HUDEP-2 (cell line): ENCODE measurements at regions not wholly inside any gene's neighbourhood (a gene's known extent, or its start where the extent isn't known, plus 50 kb on each side); places are given as distances from the start of the nearest gene placed in this dataset.

Experiments
- DNase-seq, 76 experiments: peaks; one replicate each; lab custom pipeline; 2025; ENCODE audit not compliant: unreplicated experiment in 76 of 76; lab: John Stamatoyannopoulos, UW

- no peak for DNase-seq
Observed at GRCh38 chr17:6938637-6939036, 57.2 kb upstream of the ALOX12 start.

DNA sequence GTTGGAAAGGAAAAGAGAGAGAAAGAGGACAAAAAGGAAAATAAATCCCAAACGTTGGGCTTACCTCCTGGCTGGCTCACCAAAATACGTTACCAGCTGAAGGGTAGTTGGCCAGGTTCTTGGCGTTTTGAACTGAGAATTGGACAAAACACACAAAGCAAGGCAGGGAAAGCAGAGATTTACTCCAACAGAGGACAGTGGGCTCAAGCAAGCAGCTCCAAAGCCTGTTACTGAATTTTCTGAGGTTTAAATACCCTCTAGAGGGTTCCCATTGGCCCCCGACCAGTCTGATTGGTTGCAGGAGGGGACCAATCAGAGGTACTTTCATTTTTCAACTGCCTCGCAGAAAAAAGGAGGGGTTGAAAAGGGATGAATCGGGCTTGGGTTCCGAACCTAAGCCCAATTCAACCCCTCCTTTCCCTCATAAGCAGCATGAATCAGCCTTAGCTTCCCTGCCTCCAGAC is 55.6 kb upstream of the ALOX12 start:
- DNase-seq = no peak

DNA sequence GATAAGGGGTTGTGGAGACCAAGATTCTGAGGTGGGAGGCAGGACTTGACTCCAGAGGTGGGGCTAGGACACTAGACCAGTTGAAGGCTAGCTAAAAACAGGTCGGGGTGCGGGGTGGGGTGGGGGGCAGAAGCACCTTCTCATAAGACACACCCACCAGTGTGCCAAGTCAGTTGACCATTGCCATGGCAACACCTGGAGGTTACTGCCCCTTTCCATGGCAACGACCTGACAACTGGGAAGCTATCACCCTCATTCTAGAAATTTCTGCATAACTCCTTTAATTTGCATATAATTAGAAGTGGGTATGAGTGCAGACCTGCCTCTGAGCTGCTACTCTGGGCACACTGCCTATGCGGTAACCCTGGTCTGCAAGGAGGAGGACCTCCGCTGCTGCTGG is 53.9 kb upstream of the ALOX12 start:
- peak in 10 of 76 experiments; percentile 6 to 28 (median 17) for DNase-seq

DNA sequence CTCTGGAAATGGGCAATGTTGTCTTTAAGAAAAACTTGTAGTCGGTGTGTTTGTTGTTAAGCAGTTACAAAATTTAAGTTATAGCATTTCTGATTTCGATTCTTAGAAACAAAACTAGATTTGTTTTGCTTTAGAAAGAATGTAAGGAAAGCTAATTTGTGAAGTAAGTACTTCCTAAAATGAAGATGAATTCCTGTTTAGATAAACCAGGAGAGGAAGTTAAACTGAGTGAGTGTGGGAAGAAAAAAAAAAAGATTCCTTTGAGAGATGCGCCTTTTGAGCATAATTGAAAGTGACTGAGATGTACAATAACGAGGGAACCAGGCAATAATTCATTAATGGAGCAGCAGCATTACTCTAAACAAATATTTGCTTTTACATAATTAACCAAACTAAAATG is 52.4 kb upstream of the ALOX12 start:
- DNase-seq = no peak
